ENCODE measurements at regions not wholly inside any gene's neighbourhood (a gene's known extent, or its start where the extent isn't known, plus 50 kb on each side); places are given as distances from the start of the nearest gene placed in this dataset.

GRCh38 chr17:36870720-36870999, 66.6 kb upstream of the LHX1 start:
- no peak overlapping the region for H3K27ac ChIP-seq (ENCODE audit: extremely low read depth, low read depth, low read length)
- H3K4me1 ChIP-seq (ENCODE audit: control insufficient read depth, insufficient read depth, low read length) = no peaks in the 10 kb centered on the region
- TF ChIP-seq KLF8 (tag by site-specific recombination; IDR thresholded peaks at IDR 0.05) (no peak), ZNF335 (tag by site-specific recombination; conservative IDR thresholded peaks at IDR 0.05) (no peak), ZBTB48 (tag by site-specific recombination; IDR thresholded peaks at IDR 0.05) (no peak), KLF16 (tag by site-specific recombination; IDR thresholded peaks at IDR 0.05) (no peak), ZNF791 (tag by site-specific recombination; IDR thresholded peaks at IDR 0.05) (no peak), ZNF843 (tag by site-specific recombination; IDR thresholded peaks at IDR 0.05) (no peak), ZNF777 (tag by site-specific recombination; IDR thresholded peaks at IDR 0.05; ENCODE audit: borderline replicate concordance) (no peak), ZNF362 (tag by site-specific recombination; IDR thresholded peaks at IDR 0.05) (no peak), SP7 (tag by site-specific recombination; IDR thresholded peaks at IDR 0.05) (no peak), FEZF1 (tag by site-specific recombination; IDR thresholded peaks at IDR 0.05) (no peak), ZNF670 (tag by site-specific recombination; IDR thresholded peaks at IDR 0.05; ENCODE audit: low read depth) (no peak), ZNF112 (tag by site-specific recombination; IDR thresholded peaks at IDR 0.05) (no peak), KLF9 (tag by site-specific recombination; IDR thresholded peaks at IDR 0.05; ENCODE audit: low read depth) (no peak), ZBTB17 (tag by site-specific recombination; IDR thresholded peaks at IDR 0.05) (no peak), ZNF133 (tag by site-specific recombination; IDR thresholded peaks at IDR 0.05) (no peak), KLF7 (tag by site-specific recombination; IDR thresholded peaks at IDR 0.05; ENCODE audit: borderline replicate concordance) (no peak), ZNF155 (tag by site-specific recombination; IDR thresholded peaks at IDR 0.05) (no peak), ZNF596 (tag by site-specific recombination; IDR thresholded peaks at IDR 0.05) (no peak), ZNF544 (tag by site-specific recombination; IDR thresholded peaks at IDR 0.05) (no peak), ZNF354C (tag by site-specific recombination; IDR thresholded peaks at IDR 0.05; ENCODE audit: borderline replicate concordance, low read depth) (no peak)
- ChIA-PET CTCF (no interaction called here), POLR2A (no interaction called here)
- no peaks in the 10 kb centered on the region for H3K36me3 ChIP-seq (ENCODE audit: control insufficient read depth in 2 of 2, insufficient read depth in 1 of 2, low read length in 2 of 2)
- no peaks in the 10 kb centered on the region for H3K9me3 ChIP-seq (ENCODE audit: control insufficient read depth, insufficient read depth, low read depth, low read length)
- H3K4me3 ChIP-seq (ENCODE audit: low read depth, low read length) = no peak overlapping the region

- Histone ChIP-seq H3K27ac (ENCODE audit: extremely low read depth, low read depth, low read length) (no peak overlapping the region), H3K36me3 (ENCODE audit: control insufficient read depth in 2 of 2, insufficient read depth in 1 of 2, low read length in 2 of 2) (no peaks in the 10 kb centered on the region), H3K4me3 (ENCODE audit: low read depth, low read length) (no peak overlapping the region), H3K4me1 (ENCODE audit: control insufficient read depth, insufficient read depth, low read length) (no peaks in the 10 kb centered on the region), H3K9me3 (ENCODE audit: control insufficient read depth, insufficient read depth, low read depth, low read length) (no peaks in the 10 kb centered on the region)
- ChIA-PET CTCF (no interaction called here), POLR2A (no interaction called here)
- 0 out of 2 replicates have a peak, but pooled peaks have one; percentile 25 for TF ChIP-seq PRDM10 (tag by site-specific recombination; IDR thresholded peaks at IDR 0.05)
- TF ChIP-seq ZNF175 (tag by site-specific recombination; IDR thresholded peaks at IDR 0.05) = no peak
- no peak for TF ChIP-seq ZNF239 (tag by site-specific recombination; IDR thresholded peaks at IDR 0.05)
- no peak for TF ChIP-seq ZNF560 (tag by site-specific recombination; IDR thresholded peaks at IDR 0.05; ENCODE audit: borderline replicate concordance)
- TF ChIP-seq PRDM4 (tag by site-specific recombination; IDR thresholded peaks at IDR 0.05) = no peak
- no peak for TF ChIP-seq ZNF830 (tag by site-specific recombination; IDR thresholded peaks at IDR 0.05; ENCODE audit: low read depth)
These were observed 61.5 kb upstream of the LHX1 start for GRCh38 chr17:36875698-36876293.

Measured in HEK293 (cell line).